SHP77 (cell line): ENCODE measurements at regions not wholly inside any gene's neighbourhood (a gene's known extent, or its start where the extent isn't known, plus 50 kb on each side); places are given as distances from the start of the nearest gene placed in this dataset.

Source experiments
- DNase-seq, 2 experiments: peaks; one replicate each; lab custom pipeline; 2025; lab: John Stamatoyannopoulos, UW

DNA sequence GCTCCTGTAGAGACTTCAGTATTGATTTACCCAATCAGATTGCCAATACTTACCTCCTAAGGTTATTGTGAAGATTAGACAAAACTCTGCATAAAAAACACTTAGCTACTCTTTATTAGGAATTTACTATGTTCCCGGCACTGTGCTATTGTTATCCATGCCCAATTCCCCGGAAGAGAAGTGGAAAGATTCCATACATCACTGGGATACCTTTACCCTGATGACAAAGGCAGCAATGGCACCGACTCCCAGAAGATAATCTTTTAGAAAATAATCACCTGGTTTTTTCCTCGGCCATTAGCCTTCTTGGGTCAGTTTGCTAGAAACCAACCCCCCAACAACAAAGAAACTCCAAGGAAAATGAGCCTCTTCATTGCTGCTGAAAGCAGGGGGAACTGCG lies 226.0 kb downstream of the SNX18 start:
- no peak for DNase-seq

DNA sequence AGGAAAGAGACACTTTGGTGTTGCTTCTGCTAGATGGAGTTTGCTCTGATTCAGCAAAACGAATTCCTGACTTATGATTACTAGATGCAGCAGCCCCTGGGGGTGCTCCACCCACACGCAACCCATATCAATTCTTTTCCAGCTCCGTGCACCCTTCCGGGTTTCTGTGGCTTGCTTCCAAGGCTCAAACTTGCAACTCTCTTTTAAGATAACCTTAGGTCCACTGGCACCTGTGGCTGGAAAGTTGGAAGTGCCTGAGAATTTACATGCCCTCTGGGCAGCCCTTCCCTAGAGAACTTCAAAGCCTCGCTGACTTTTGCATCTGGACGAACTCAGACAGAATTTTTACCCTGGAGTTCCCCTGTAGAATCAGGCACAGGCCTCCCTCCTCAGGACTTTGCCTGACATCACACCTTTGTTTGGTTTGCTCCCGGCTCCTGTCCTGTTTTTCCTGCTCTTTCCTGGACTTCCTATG lies 224.9 kb downstream of the SNX18 start:
- no peak for DNase-seq

GRCh38 chr5:54741711-54742110 lies 224.2 kb downstream of the SNX18 start:
- DNase-seq, result no peak

- no peak for DNase-seq
Measured at GRCh38 chr5:54740141-54740540, 222.6 kb downstream of the SNX18 start.

GRCh38 chr5:54739371-54739770 lies 221.8 kb downstream of the SNX18 start:
- no peak for DNase-seq

GRCh38 chr5:54738973-54739367 lies 221.4 kb downstream of the SNX18 start:
- DNase-seq, result no peak

- peak in 1 of 2 experiments; percentile 13 for DNase-seq
Measured at GRCh38 chr5:54738118-54738972, 220.8 kb downstream of the SNX18 start.

- no peak for DNase-seq
Measured at GRCh38 chr5:54736003-54736797, 218.6 kb downstream of the SNX18 start.

DNA sequence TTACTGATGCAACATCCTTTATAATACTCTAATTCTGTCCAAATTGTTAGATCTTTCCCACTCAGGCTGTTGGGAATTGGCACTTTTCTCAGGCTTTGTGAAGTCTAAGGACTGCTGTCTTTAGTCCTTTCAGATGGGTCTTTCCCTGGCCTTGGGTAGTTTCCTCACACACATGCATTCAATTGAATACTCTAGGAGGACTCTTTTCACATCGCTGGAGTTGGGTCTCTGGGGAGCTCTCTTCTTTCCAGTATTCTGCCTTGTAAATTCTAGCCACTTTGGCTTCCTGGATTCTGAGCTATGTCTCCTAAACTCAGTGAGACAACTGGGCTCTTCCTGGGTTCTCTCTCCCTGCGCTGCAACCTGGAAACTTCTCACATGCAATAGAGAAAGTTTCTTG lies 215.5 kb downstream of the SNX18 start:
- no peak for DNase-seq

GRCh38 chr5:54732108-54732507 lies 214.5 kb downstream of the SNX18 start:
- no peak for DNase-seq

- DNase-seq, result no peak
Measured at GRCh38 chr5:54728588-54728915, 211.0 kb downstream of the SNX18 start.

- no peak for DNase-seq
Measured at GRCh38 chr5:54727874-54728587, 210.5 kb downstream of the SNX18 start.

- DNase-seq, result no peak
Measured at GRCh38 chr5:54725391-54726280, 208.1 kb downstream of the SNX18 start.

DNA sequence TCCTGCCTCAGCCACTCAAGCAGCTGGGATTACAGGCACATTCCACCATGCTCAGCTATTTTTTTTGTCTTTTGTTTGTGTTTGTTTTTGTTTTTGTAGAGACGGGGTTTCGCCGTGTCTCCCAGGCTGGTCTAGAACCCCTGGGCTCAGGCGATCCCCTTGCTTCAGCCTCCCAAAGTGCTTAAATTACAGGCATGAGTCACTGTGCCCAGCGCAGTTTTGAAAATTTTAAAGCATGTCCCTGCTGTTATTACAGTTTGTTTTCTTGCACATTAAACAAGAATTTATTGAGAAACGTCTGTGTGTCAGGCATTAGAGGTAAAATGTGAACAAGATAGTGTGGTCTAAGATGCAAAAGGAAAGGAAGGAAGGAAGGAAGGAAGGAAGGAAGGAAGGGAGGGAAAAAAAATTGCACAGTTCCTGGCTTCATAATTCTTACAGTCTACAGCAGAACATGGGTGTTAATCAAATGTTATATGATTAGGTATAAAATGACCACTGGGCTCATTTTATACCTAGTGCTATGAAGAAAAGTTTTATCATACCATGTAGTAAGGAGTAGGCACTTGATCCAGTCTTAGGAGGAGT lies 205.4 kb downstream of the SNX18 start:
- DNase-seq, result no peak

GRCh38 chr5:54721951-54722654 lies 204.5 kb downstream of the SNX18 start:
- DNase-seq, result no peak

DNA sequence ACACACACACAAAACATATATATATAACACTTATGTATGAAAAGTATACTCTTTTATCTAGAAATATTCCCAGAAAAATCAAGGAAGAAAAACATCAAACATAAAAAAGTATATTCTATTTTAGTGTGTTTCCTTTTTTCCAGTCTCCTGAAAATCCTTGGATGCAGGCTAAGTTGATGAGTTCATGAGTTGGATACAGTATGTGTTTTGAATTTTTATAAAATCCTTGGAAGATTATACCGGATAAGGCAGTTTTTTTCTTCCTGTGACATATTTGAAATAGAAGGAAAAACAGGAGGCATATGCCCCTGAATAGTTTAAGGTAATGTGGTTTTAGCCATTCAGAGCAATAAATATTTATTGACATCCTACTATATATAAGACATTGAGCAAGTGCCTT lies 203.6 kb downstream of the SNX18 start:
- no peak for DNase-seq

GRCh38 chr5:54720341-54720740 lies 202.8 kb downstream of the SNX18 start:
- no peak for DNase-seq

- no peak for DNase-seq
Measured at GRCh38 chr5:54719384-54720283, 202.1 kb downstream of the SNX18 start.

GRCh38 chr5:54718656-54719055 lies 201.1 kb downstream of the SNX18 start:
- no peak for DNase-seq
